A549 (cell line): ENCODE measurements at regions not wholly inside any gene's neighbourhood (a gene's known extent, or its start where the extent isn't known, plus 50 kb on each side); places are given as distances from the start of the nearest gene placed in this dataset.

Experiments
- ATAC-seq, 2 experiments: fragments of 200-7000 bp in 1 of 2; fragments of >200 bp in 1 of 2; cut with Nextera tagmentation in 1 of 2; cut with Tn5 transposase in 1 of 2; 3 replicates each; pipeline versions ENCODE4 v1.8.0 to v1.9.1; 2018 to 2020; ENCODE audit warnings: mild to moderate bottlenecking in 1 of 2, moderate library complexity in 1 of 2
- CTCF ChIA-PET: fragments of 300-600 bp; sonication (Branson Sonifier 250); formaldehyde crosslinking; extraction: SDS; loops from one replicate; lab custom pipeline; 2021; ENCODE audit warnings: antibody characterized with exemption, inconsistent platforms; lab: Yijun Ruan, JAX
- POLR2A ChIA-PET: fragments of 350-600 bp; formaldehyde crosslinking; extraction: SDS; loops from one replicate; lab custom pipeline; 2021; ENCODE audit warnings: antibody characterized with exemption, inconsistent platforms; lab: Yijun Ruan, JAX
- DNase-seq, 2 experiments: peaks; one replicate each; pipeline versions ENCODE4 v3.0.0 to v3.0.0-alpha.2; 2011 to 2016; ENCODE audit warnings: low read depth in 1 of 2, low spot score in 1 of 2
- FAIRE-seq: peaks from 2 replicates; lab custom pipeline; 2011; peaks lifted over from hg19 to GRCh38; lab: Jason Lieb, UNC
- H3K27ac ChIP-seq, 2 experiments: fragments of >200 bp; sonication (Bioruptor Twin); formaldehyde crosslinking; 3 replicates each; pipeline ENCODE4 v1.5.1; 2016 to 2017
- H3K4me1 ChIP-seq: fragments of >200 bp; sonication (Bioruptor Twin); formaldehyde crosslinking; 3 replicates; pipeline ENCODE4 v1.6.1; 2016
- H3K4me2 ChIP-seq: fragments of >200 bp; sonication (Bioruptor Twin); formaldehyde crosslinking; 3 replicates; pipeline ENCODE4 v1.6.1; 2016
- H3K4me3 ChIP-seq: fragments of >200 bp; sonication (Bioruptor Twin); formaldehyde crosslinking; 3 replicates; pipeline ENCODE4 v1.5.1; 2016
- H3K9me3 ChIP-seq: fragments of >200 bp; sonication (Bioruptor Twin); formaldehyde crosslinking; 3 replicates; pipeline ENCODE4 v1.6.1; 2016
- CBX2 ChIP-seq: fragments of 200-600 bp; sonication (generic); IDR thresholded peaks from 2 replicates; pipeline ENCODE4 v1.6.1; 2016; ENCODE audit warnings: low read depth, mild to moderate bottlenecking, borderline replicate concordance
- CEBPB ChIP-seq, 2 experiments: fragments of >200 bp in 1 of 2; sonication (Bioruptor Twin) in 1 of 2; formaldehyde crosslinking in 1 of 2; IDR thresholded peaks; 2 replicates each; pipeline ENCODE4 v1.6.1; 2012 to 2016
- CHD2 ChIP-seq: fragments of 150-350 bp; IDR thresholded peaks from 2 replicates; pipeline ENCODE4 v1.6.1; 2014; ENCODE audit warnings: low read length; ENCODE audit not compliant: partially characterized antibody
- ESRRA ChIP-seq: fragments of 150-350 bp; IDR thresholded peaks from 2 replicates; pipeline ENCODE4 v1.6.1; 2014; ENCODE audit warnings: mild to moderate bottlenecking, low read length, borderline replicate concordance
- FOSB ChIP-seq: fragments of 250-450 bp; sonication (Bioruptor Pico); IDR thresholded peaks from 2 replicates; pipeline ENCODE4 v1.5.0; 2020; ENCODE audit warnings: mild to moderate bottlenecking, moderate library complexity
- FOXS1 ChIP-seq: fragments of 250-450 bp; sonication (Bioruptor Pico); IDR thresholded peaks from 2 replicates; pipeline ENCODE4 v1.5.0; 2020; ENCODE audit warnings: mild to moderate bottlenecking, moderate library complexity
- HDAC2 ChIP-seq: fragments of 200-600 bp; sonication (generic); IDR thresholded peaks from 2 replicates; pipeline ENCODE4 v1.6.1; 2016
- HMGXB4 ChIP-seq: fragments of 250-450 bp; sonication (Bioruptor Pico); IDR thresholded peaks from 2 replicates; pipeline ENCODE4 v1.5.0; 2021; ENCODE audit warnings: mild to moderate bottlenecking, moderate library complexity, borderline replicate concordance
- JUN ChIP-seq, 2 experiments: fragments of >200 bp; sonication (Bioruptor Twin); formaldehyde crosslinking; IDR thresholded peaks; 2 replicates in 1 of 2; 3 replicates in 1 of 2; pipeline ENCODE4 v1.6.1; 2016 to 2017
- JUNB ChIP-seq: fragments of >200 bp; sonication (Bioruptor Twin); formaldehyde crosslinking; IDR thresholded peaks from 2 replicates; pipeline ENCODE4 v1.6.1; 2016
- MAFK ChIP-seq: fragments of 450-650 bp; IDR thresholded peaks from 2 replicates; pipeline ENCODE4 v1.6.1; 2014; ENCODE audit not compliant: partially characterized antibody
- NPAS2 ChIP-seq: fragments of 250-450 bp; sonication (Bioruptor Pico); IDR thresholded peaks from 2 replicates; pipeline ENCODE4 v1.8.0; 2022; ENCODE audit warnings: mild to moderate bottlenecking, moderate library complexity, borderline replicate concordance
- RAD21 ChIP-seq, 2 experiments: fragments of >200 bp in 1 of 2; sonication (Bioruptor Twin) in 1 of 2; formaldehyde crosslinking in 1 of 2; IDR thresholded peaks in 1 of 2; conservative IDR thresholded peaks in 1 of 2; 2 replicates in 1 of 2; 3 replicates in 1 of 2; pipeline ENCODE4 v1.6.1; 2012 to 2018; ENCODE audit warnings: inconsistent platforms in 1 of 2
- SMC3 ChIP-seq: fragments of >200 bp; sonication (Bioruptor Twin); formaldehyde crosslinking; IDR thresholded peaks from 3 replicates; pipeline ENCODE4 v1.6.1; 2018; ENCODE audit warnings: inconsistent platforms
- ZFP36 ChIP-seq: fragments of 450-650 bp; IDR thresholded peaks from 2 replicates; pipeline ENCODE4 v1.6.1; 2014; ENCODE audit warnings: borderline replicate concordance; ENCODE audit not compliant: partially characterized antibody
- ZSCAN20 ChIP-seq: fragments of 250-450 bp; sonication (Bioruptor Pico); IDR thresholded peaks from 2 replicates; pipeline ENCODE4 v1.8.0; 2022; ENCODE audit warnings: mild to moderate bottlenecking, moderate library complexity
- WGBS: methylation state at CpG from one replicate; pipeline ENCODE4 v1.1.6; 2017; ENCODE audit errors: missing lambda C conversion rate; 5-methylcytosine and 5-hydroxymethylcytosine counted together
- TF ChIP-seq, protein P1 (sequence below): fragments of >200 bp; sonication (Bioruptor Twin); formaldehyde crosslinking; IDR thresholded peaks from 3 replicates; pipeline ENCODE4 v1.5.1; 2016

GRCh38 chr6:8546496-8546895 is 111.2 kb upstream of the SLC35B3 start (continued):
- TF ChIP-seq CHD2, result no peak
- TF ChIP-seq FOXS1 (CRISPR knock-in tag), result no peak
- no peak for TF ChIP-seq JUN (IDR thresholded peaks at IDR 0.05)
- no peak for TF ChIP-seq FOSB (CRISPR knock-in tag)
- no peak for TF ChIP-seq ZSCAN20
- no peak for TF ChIP-seq MAFK
- no peak for TF ChIP-seq ZFP36

- Histone ChIP-seq H3K4me2 (no peak overlapping the region), H3K4me1 (no peaks in the 10 kb centered on the region)
- no peak for TF ChIP-seq CEBPB (IDR thresholded peaks at IDR 0.05)
- no peak for TF ChIP-seq CBX2
Observed at GRCh38 chr6:8545336-8545735, 110.0 kb upstream of the SLC35B3 start.

DNA sequence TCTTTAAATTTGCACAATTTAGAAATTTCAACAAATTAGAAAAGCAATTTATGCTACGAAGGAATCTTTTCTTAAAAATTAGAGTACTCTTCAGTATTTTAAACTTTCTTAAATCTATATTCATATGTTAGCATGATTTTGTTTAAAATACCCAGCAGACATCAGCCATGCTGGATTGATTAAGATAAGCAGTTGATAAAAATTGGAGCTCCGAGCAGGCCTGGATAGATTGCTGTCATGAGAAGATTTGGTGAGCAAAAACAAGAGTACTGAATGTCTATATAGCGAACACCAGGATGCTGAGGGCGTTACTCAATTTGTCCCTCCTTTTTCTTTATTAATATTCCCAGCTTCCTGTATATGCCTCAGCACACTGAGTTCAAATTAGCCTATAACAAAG is 108.4 kb upstream of the SLC35B3 start:
- no peak for ATAC-seq
- Histone ChIP-seq H3K27ac (no peak overlapping the region), H3K4me3 (no peak overlapping the region), H3K4me1 (no peaks in the 10 kb centered on the region), H3K4me2 (no peak overlapping the region), H3K9me3 (peaks cover 10% of the 10 kb centered on the region; the same call in 1 of the 3 replicates)
- DNase-seq, result no peak
- no peak for FAIRE-seq
- 8% methylated on average over 4 of the region's 4 CpGs for WGBS
- CTCF ChIA-PET, result no interaction called here
- POLR2A ChIA-PET, result no interaction called here
- TF ChIP-seq ZFP36 (no peak), NPAS2 (CRISPR knock-in tag) (no peak), ESRRA (no peak), HMGXB4 (no peak), JUNB (no peak), JUN (IDR thresholded peaks at IDR 0.05) (no peak), HDAC2 (no peak)

More at GRCh38 chr6:8545336-8545735, 110.0 kb upstream of the SLC35B3 start:
- no peak for ATAC-seq
- CTCF ChIA-PET, result no interaction called here
- WGBS, result 5% methylated on average over 1 of the region's 1 CpG
- no peak for FAIRE-seq
- H3K27ac ChIP-seq, result no peak overlapping the region
- H3K4me3 ChIP-seq, result no peak overlapping the region
- H3K9me3 ChIP-seq, result peaks cover 5% of the 10 kb centered on the region; the same call in 1 of the 3 replicates
- DNase-seq, result no peak
- POLR2A ChIA-PET, result no interaction called here

DNA sequence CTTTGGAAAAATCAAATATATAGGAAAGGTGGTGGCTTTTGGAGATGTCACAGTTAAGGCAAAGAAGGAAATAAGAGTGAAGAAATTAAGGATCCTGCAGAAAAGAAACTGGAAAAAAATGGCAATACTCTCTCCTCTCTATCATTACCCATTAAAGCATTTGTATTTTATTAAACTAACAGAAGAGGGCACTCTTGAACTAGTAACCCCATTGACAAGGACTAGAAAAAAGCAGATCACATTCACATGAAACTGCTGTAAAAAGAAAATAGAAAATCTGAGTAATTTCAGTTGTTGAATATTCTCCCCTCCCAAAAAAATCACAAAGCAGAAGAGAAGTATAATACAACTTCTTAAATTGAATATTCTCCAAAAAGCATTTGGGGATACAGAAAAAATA is 104.1 kb upstream of the SLC35B3 start:
- DNase-seq (peak in 1 of 2 experiments; percentile 3), ATAC-seq (no peak), FAIRE-seq (no peak)
- H3K4me3 ChIP-seq, result no peak overlapping the region
- H3K27ac ChIP-seq, result no peak overlapping the region
- H3K4me1 ChIP-seq, result no peaks in the 10 kb centered on the region
- peaks cover 10% of the 10 kb centered on the region; the same call in 1 of the 3 replicates for H3K9me3 ChIP-seq
- TF ChIP-seq, protein P1, sequence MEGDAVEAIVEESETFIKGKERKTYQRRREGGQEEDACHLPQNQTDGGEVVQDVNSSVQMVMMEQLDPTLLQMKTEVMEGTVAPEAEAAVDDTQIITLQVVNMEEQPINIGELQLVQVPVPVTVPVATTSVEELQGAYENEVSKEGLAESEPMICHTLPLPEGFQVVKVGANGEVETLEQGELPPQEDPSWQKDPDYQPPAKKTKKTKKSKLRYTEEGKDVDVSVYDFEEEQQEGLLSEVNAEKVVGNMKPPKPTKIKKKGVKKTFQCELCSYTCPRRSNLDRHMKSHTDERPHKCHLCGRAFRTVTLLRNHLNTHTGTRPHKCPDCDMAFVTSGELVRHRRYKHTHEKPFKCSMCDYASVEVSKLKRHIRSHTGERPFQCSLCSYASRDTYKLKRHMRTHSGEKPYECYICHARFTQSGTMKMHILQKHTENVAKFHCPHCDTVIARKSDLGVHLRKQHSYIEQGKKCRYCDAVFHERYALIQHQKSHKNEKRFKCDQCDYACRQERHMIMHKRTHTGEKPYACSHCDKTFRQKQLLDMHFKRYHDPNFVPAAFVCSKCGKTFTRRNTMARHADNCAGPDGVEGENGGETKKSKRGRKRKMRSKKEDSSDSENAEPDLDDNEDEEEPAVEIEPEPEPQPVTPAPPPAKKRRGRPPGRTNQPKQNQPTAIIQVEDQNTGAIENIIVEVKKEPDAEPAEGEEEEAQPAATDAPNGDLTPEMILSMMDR, result no peak
- TF ChIP-seq RAD21 (conservative IDR thresholded peaks at IDR 0.05 in 1 of 2, IDR thresholded peaks at IDR 0.05 in 1 of 2) (peak; percentile 42 to 46; a peak in 4 of 5 replicates), SMC3 (0 out of 3 replicates have a peak, but pooled peaks have one; percentile 21)
- ChIA-PET CTCF (interaction anchor here (0.8 to 1.4 kb wide), 2 partner anchors 9 to 346 kb away, joined by 3 to 5 read pairs; no protein-coding TSS in a partner anchor), POLR2A (no interaction called here)
- H3K4me2 ChIP-seq, result no peak overlapping the region
